Upper lobe of right lung (tissue), 1 donor: ENCODE measurements at regions not wholly inside any gene's neighbourhood (a gene's known extent, or its start where the extent isn't known, plus 50 kb on each side); places are given as distances from the start of the nearest gene placed in this dataset.

ENCODE experiments used
- ATAC-seq: fragments of 200-7000 bp; cut with Tn5 transposase; one replicate; pipeline ENCODE4 v1.9.1; 2020; ENCODE audit warnings: mild to moderate bottlenecking, moderate library complexity
- DNase-seq: peaks from one replicate; pipeline ENCODE4 v3.0.0-alpha.2; 2020
- H3K27ac ChIP-seq: fragments of 200-600 bp; one replicate; pipeline ENCODE4 v1.8.0; 2022
- H3K27me3 ChIP-seq: fragments of 200-600 bp; one replicate; pipeline ENCODE4 v1.8.0; 2022; ENCODE audit warnings: mild to moderate bottlenecking
- H3K36me3 ChIP-seq: fragments of 200-600 bp; one replicate; pipeline ENCODE4 v1.8.0; 2022
- H3K4me1 ChIP-seq: fragments of 200-600 bp; one replicate; pipeline ENCODE4 v1.8.0; 2022
- H3K4me3 ChIP-seq: fragments of 200-600 bp; one replicate; pipeline ENCODE4 v1.8.0; 2022; ENCODE audit warnings: mild to moderate bottlenecking
- H3K9me3 ChIP-seq: fragments of 200-600 bp; one replicate; pipeline ENCODE4 v1.8.0; 2022
- CTCF ChIP-seq: fragments of 200-600 bp; IDR thresholded peaks from one replicate; pipeline ENCODE4 v1.8.0; 2022; ENCODE audit warnings: antibody characterized with exemption
- intact Hi-C: fragments of 100-400 bp; cut with DNase I; formaldehyde crosslinking; loops from one replicate; pipeline ENCODE4 v1.11.0; 2022
- donor health status: DM: no; HTN: yes; CAD: no; lungs with severe emphysema.

GRCh38 chr5:66337626-66338226 lies 193.6 kb downstream of the SREK1 start:
- Histone ChIP-seq H3K36me3 (no peaks in the 10 kb centered on the region), H3K27me3 (no peaks in the 10 kb centered on the region), H3K27ac (no peak overlapping the region), H3K4me3 (no peak overlapping the region), H3K4me1 (no peaks in the 10 kb centered on the region), H3K9me3 (no peaks in the 10 kb centered on the region)
- ATAC-seq (no peak), DNase-seq (no peak)
- intact Hi-C loops = no loop called here
- no peak for TF ChIP-seq CTCF

- no peaks in the 10 kb centered on the region for H3K36me3 ChIP-seq
- no peaks in the 10 kb centered on the region for H3K4me1 ChIP-seq
- H3K4me3 ChIP-seq = no peak overlapping the region
- no peak for TF ChIP-seq CTCF
- no peaks in the 10 kb centered on the region for H3K9me3 ChIP-seq
- no peak overlapping the region for H3K27ac ChIP-seq
- no peaks in the 10 kb centered on the region for H3K27me3 ChIP-seq
- no peak for DNase-seq
- peak; percentile 65 for ATAC-seq
- intact Hi-C loops = no loop called here
These were observed 194.7 kb downstream of the SREK1 start for GRCh38 chr5:66338828-66339227.

GRCh38 chr5:66339896-66340295 lies 195.8 kb downstream of the SREK1 start:
- H3K9me3 ChIP-seq = no peaks in the 10 kb centered on the region
- ATAC-seq = peak; percentile 57
- TF ChIP-seq CTCF = no peak
- H3K36me3 ChIP-seq = no peaks in the 10 kb centered on the region
- intact Hi-C loops = no loop called here
- H3K4me3 ChIP-seq = no peak overlapping the region
- no peaks in the 10 kb centered on the region for H3K27me3 ChIP-seq
- DNase-seq = no peak
- no peak overlapping the region for H3K27ac ChIP-seq
- no peaks in the 10 kb centered on the region for H3K4me1 ChIP-seq

- ATAC-seq (no peak), DNase-seq (no peak)
- Histone ChIP-seq H3K4me3 (no peak overlapping the region), H3K27ac (no peak overlapping the region), H3K4me1 (no peaks in the 10 kb centered on the region), H3K36me3 (no peaks in the 10 kb centered on the region), H3K9me3 (no peaks in the 10 kb centered on the region), H3K27me3 (no peaks in the 10 kb centered on the region)
- TF ChIP-seq CTCF = no peak
- intact Hi-C loops = no loop called here
These were observed 196.7 kb downstream of the SREK1 start for GRCh38 chr5:66340786-66341185.

- Histone ChIP-seq H3K27me3 (no peaks in the 10 kb centered on the region), H3K9me3 (no peaks in the 10 kb centered on the region), H3K27ac (no peak overlapping the region), H3K4me3 (no peak overlapping the region), H3K36me3 (no peaks in the 10 kb centered on the region), H3K4me1 (no peaks in the 10 kb centered on the region)
- no peak for DNase-seq
- TF ChIP-seq CTCF = no peak
- intact Hi-C loops = no loop called here
- ATAC-seq = no peak
These were observed 198.3 kb downstream of the SREK1 start for GRCh38 chr5:66342341-66342880.
